NCI-H524 treated with DMSO at 0.1 percent for 48 hours (cell line): ENCODE measurements at regions not wholly inside any gene's neighbourhood (a gene's known extent, or its start where the extent isn't known, plus 50 kb on each side); places are given as distances from the start of the nearest gene placed in this dataset.
"Not testable (repeated sequence)": the region's sequence is repeated elsewhere in the genome, so short reads cannot be mapped to it uniquely, and the experiment has no call there.

Experiments
- DNase-seq: peaks from one replicate; lab custom pipeline; 2025; lab: John Stamatoyannopoulos, UW

DNA sequence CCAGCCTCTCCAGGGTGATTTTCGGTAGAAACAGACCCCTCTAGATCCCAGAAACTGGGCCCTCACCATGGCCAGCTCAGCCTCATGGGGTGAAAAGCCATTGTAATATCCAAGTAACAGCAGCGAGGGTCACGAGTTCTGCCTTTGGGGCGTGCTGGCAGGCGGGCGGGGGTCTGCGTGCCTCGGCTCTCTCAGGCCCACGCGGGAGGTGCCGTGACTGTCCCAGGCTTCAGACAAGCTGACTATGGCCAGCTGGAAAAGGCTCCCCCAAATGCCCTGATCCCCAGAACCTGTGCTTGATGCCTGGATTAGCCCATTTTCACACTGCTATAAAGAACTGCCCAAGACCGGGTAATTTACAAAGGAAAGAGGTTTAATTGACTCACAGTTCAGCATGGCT is 160.2 kb downstream of the LAT start:
- not testable (repeated sequence) for DNase-seq

DNA sequence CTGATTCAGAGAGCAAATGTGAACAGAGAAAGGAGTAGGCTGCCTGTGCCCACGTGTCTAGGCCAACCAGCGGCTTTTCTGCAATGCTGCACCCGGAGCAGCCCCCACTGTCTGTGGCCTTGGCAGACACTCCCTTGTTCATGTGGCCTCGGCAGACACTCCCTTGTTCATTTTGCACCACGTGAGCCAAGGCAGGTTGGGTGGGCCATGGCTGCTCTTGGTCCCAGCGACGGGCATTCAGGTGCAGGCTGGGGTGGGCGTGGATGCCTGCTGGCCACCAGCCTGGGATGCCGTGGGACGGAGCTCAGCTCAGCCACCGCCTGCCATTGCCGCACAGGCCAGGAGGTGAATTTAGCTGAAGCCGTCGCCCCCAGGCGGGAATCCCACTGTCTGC is 159.8 kb downstream of the LAT start:
- DNase-seq = not testable (repeated sequence)

DNA sequence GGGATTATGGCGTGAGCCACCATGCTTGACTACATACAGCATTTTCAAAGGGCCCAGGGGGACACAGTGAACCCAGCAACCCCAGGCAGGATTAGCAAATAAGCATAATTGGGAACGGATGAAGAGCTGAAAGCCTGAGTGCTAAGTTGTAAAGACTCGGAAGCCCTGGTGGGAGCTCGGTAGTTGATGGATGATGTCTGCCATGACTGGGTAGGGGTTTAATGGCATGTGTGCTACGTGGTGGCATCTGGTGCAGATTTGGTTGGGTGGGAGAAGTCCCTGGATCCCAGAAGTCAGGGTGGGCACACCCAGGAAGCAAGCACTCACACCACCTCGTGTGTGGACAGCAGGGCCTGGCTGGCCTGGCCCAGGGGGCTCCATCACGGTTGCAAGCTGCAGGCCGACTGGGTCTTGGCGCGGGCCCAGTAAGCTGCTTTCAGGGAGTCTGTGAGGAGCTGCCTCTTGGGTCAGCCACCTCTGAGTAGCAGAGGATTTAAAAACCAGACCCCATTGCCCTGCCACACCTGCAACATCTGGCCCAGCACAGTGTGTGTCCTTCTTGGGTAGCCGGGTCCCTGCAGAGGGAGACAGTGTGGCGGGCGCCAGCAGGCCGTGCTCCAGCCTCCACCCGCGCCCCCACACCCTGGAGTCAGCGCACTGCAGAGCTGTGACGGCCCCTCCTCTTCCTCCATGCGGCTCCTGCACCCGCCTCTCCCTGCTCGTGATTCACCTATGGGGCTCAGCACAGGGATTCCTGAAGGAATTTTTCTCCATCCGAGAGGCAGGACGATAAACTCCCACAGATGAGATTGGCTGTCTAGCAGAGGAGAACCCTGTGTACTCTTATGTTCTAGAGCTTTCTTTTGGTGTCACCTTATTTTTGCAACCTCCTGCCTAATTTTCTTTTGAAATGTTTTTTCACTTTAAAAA is 159.2 kb downstream of the LAT start:
- DNase-seq = not testable (repeated sequence)

DNA sequence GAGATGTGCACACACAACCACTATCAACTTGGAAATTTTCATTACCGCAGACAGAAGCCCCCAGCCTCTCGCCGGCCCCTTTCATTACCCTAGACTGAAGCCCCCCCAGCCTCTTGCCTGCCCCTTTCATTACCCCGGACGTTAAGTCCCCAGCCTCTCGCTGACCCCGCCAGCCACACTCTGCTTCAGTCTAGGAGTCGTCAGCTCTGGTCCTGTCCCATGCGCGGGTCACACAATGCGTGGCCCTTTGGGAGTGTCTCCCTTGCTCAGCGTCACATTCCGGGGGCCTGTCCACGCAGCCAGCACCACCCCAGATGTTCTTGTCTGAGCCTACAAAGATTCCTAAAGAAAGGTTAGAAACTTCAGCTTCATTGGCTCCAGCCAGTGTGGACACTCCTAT is 157.7 kb downstream of the LAT start:
- not testable (repeated sequence) for DNase-seq

DNA sequence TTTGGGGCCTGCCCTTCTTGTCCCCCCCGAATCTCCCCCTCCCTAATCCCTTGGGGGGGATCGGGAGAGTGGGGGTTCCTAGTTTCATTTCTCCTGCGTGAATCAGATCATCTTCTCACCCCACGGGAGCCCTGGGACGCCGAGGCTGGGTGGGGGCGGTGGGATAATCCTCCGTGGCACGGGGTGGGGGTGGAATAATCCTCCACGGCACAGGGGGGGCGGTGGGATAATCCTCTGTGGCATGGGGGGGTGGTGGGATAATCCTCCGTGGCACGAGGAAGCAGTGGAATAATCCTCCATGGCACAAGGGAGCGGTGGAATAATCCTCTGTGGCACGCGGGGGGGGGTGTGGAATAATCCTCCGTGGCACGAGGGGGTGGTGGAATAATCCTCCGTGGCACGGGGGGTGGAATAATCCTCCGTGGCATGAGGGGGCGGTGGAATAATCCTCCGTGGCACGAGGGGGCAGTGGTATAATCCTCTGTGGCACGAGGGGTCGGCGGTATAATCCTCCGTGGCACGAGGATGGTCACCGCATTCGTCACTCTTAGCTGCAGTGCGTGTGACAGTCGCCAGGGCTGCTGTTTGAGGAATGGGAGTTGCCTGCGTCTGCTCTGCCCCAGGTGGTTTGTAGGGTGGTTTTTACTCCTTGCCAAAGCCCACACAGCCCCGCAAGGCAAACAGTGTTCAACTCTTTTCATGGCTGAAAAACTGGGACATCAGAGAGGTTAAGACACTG is 156.9 kb downstream of the LAT start:
- DNase-seq = no peak

DNA sequence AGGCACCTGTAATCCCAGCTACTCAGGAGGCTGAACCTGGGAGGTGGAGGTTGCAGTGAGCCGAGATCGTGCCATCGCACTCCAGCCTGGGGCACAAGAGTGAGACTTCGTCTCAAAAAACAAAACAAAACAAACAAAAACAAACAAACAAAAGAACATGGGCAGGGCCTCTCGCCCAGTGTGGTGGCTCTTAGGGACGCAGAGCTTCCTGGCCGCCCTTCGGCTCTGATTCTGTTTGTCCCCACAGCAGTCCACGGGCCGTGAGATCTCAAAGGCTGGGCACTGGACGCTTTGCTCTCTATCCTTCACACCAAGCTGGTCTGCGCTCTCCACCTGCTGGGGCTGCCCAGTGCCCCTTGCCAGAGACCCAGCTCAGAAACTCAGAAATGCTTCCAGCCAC is 156.3 kb downstream of the LAT start:
- not testable (repeated sequence) for DNase-seq

DNA sequence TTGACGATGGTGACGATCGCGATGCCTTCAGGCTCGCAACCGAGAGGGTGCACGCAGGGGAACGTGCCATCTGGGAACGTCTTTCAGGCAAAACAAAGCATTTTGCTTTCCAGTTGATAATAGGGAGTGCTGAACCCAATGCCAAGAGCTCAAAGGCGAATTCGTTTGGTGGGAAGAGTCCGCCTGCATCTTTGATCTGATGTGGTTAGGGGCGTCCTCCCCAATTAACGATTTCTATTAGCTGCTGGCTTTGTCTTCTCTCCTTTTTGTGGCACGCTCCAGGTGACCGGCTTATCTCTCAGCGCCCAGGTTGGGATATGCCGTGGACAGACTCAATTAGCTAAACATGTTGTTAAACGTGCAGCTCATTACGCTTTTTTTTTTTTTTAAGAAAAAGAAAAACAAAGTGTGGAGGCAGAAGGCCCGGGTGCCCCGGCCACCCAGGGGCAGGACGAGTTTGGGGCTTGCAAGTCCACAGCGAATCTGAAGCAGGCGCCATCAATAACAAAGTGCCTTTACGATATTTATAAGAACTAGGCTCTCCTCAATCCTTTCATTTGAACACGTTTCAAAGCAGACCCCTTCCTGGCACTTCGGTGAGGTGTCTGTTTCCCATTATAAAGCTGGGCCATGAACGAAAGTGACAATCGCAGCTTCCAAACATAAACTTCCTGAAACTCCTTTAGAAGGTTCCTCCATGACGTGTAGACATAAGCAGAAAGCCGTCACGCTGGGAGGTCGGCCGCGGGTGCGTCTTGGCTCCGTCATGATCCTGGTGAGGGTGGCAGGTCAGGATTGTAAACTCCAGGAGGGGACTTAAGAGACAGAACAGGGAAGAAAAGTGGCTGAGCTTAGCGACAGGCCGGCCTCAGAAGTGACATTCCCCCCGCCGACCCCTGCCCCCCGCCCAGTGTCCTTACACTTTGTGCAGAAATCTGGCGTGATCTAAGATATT is 155.3 kb downstream of the LAT start:
- not testable (repeated sequence) for DNase-seq

DNA sequence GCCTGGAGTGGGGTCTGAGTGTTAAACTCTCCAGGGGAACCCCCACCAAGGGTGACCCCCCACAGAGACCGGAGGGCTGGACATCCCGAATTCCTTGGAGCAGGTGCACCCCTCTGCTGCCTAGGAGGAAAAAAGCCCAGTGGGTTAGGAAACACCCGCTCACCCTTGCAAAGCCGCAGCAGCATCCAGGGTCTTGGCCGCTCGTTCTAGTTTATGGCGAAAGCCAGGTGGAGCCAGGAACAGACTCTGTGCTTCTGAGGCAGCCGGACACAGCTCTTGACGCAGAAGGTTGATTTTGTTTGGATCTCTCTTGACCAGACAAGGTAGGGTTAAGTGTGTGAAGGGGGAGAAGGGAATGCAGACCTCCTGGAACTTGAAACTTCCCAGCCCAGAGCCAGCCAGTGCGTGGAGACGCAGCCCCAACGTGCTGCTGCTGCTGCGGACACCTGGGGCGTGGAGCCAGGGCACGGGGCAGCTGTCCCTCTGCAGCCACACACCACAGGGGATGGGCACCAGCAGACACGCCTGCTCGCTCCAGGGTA is 154.5 kb downstream of the LAT start:
- no peak for DNase-seq

DNA sequence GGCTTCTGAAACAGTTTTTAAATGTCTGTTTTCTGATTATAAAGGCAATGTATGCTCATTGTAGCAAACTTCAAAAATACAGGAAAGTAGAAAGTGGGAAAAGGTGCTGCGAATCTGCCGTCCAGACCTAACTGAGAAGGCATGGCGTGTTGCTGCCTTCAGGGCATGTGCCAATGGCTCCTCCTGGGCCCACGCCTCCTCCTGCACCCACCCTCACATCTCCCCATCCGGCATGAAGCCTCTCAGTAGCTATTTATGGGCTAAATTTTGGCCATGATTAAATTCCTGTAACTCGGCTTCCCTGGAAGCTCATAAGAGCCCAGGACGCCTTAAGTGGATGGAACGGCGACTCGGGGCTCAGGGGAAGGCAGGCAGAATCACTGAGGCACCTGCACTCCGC is 153.8 kb downstream of the LAT start:
- not testable (repeated sequence) for DNase-seq

DNA sequence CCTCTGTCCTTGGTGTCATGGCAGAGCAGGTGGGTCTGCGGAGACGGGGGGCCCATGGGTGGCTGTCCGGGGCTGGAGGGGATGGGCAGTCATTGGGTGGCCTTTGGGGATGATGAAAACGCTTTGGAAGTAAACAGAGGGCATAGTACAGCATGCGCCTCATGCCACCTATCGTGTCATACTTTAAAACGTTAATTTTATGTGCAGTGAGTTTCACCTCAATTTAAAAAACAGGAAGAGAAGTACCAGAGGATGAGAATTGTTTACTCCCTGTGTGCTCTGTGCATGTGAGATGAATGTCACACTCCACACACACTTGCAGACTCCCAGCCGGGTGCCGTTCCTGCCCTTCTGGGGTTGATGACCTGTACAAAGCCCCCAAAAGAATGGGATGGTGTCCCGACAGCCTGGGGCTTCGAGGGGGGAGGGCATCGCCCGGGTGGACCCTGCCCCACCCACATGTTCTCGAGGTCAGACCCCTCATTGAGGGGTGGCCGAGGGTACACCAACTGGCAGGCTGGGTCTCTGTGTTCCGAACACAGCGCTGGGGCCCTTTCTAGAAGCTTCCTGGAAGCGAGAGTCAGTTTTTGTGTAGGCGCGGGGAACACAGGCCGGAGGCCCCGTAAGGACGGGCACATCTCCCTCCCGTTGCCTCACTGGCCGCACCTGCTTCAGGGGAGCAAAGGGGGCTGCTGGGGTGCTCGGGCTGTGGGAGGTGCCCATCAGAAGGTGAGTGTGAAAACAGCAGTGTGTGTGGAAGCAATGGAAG is 153.2 kb downstream of the LAT start:
- DNase-seq = not testable (repeated sequence)

DNA sequence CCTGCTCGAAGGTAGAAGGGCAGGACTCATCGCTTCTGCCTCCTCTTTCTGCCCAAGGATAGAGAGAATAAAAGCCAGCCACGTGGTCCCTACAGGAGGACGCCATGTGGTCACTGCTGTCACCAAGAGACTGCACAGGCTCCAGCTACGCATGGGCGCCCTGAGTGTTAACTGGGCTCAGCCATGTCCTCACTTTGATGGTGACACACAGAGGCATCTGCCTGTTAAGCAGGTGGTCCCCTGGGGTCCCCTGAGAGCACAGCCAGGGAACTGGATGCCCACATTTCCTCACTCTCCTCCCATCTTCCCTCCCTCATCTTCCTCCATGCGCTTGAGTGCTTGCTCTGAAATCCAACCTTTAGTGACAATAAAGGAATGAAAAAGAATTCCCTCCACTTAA is 152.6 kb downstream of the LAT start:
- DNase-seq = not testable (repeated sequence)

DNA sequence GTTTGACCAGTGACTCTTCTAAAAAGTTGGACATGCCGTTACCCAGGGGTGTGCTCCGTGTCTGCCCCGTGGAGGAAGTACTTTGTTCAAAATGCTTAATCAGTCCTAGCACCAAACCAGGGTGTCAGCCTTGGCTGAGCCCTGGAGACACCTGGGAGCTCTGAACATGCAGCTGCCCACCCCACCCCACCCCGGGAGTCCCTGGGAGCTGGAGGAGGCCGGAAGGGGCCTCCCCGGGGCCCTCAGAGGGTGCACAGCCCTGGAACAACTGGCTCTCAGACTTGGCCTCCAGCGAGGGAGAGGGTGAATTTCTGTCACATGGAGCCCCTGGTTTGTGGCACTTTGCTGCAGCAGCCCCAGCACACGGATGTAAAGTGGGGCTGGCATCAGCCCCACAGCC is 152.1 kb downstream of the LAT start:
- DNase-seq = not testable (repeated sequence)

DNA sequence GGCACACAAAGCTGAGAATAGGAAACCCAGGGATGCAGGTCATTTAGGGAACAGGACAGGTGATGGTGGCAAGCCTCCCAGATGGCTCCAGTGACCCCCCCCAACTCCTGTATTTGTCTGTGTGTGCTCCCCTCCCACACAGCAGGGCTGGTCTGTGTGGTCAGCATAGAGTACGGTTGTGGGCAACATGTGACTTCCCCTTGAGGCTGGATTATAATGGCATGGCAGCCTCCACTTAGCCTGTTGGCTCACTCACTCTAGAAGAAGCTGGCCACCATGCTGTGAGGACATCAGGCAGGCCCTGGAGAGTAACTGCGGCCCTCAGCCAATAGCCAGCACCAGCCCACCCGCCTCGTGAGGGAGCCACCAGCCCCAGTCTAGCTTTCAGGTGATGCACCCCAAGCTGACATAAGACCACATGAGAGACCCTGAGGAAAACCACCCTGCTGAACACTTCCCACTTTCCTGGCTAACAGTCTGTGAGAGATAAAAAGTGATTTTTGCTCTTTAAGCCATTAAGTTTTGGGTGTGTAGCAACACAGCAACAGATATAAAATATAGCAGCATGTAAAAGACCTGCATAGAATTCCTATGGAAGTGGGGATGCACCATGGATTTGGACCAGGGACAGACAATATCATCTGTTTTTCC is 151.3 kb downstream of the LAT start:
- DNase-seq = not testable (repeated sequence)

DNA sequence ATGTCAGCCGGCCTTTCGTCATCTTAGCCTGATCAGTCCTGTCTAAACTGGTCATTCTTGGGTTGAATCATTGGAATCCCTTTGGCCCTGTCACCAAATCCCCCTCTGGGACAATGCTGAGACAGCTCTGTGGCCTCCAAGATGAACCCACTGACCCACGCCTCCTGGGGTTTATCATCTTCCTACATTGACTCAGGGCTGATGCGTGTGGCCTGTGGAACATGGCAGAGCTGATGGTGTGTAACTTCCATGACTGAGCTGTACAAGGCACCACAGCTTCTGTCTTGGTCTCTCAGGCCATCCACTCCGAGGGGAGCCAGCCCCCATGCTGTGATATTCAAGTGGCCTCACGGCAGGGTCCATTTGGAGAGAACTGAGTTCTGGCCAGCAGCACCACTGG is 150.2 kb downstream of the LAT start:
- not testable (repeated sequence) for DNase-seq

DNA sequence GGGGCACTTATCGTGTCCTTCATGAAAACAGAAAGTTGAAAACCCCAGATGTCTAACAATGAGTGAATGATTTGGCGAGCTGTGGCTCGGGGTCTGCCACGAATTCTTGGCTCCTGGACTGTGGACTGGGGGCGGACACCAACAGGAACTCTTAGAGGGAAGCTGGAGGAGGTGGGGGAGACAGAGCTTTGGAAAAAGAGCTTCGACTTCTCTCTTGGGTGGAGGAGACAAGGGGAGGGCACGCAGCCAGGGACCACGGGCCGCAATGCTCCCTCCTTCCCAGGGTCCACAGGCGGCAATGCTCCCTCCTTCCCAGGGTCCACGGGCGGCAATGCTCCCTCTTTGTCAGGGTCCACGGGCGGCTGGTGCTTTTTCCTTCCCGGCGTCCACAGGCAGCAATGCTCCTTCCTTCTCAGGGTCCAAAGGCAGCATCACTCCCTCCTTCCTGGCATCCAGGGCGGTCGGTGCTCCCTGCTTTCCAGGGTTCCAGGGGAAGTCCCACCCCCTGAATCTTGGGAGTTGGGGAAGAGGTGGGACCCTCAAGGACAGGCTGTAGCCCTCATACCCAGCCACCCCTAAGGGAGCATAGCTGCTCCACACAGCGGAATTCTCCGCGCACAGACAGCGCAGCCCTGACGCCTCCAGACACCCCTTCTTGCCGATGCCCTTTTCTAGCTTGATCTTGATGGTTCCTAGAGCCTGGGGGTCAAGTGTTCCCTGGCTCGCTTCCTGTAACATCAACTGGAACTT is 149.0 kb downstream of the LAT start:
- DNase-seq = not testable (repeated sequence)

DNA sequence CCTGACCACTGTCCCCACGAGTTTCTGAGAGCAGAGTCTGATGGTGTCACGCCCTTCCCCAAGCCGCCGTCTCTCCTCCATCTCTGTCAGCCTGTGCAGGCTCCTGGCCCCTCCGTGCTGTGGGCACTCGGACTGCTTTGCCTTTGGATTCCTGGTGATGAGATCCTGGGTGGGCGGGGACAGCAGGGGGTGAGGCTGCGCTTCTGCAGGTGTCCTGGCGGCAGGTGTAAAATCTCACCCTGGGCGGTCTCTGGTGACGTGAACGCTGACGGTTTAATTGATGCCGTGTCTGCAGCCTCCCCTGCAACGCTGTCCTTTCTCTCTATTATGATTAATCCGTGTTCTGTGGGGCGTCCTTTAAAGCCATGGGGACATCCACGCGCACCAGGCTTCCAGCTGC is 148.0 kb downstream of the LAT start:
- DNase-seq = not testable (repeated sequence)

DNA sequence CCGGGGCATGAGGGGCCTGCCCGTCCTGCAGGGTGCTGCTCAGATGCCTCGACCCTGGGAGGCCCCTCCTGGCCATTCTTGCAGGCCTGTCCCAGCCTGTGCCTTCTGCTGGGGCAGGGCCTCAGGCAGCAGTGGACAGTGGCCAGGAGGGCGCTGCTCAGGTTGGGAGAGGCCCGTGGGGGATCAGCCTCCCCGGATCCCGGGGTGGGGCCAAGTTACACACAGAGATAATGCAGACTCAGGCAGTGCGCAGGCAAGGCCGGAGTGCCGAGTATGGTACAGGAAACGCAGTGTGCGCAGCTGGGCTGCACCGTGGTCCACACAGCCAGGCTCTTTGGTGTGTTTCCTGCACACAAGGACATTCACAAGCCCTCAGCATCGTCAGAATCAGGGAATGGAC is 147.6 kb downstream of the LAT start:
- not testable (repeated sequence) for DNase-seq

DNA sequence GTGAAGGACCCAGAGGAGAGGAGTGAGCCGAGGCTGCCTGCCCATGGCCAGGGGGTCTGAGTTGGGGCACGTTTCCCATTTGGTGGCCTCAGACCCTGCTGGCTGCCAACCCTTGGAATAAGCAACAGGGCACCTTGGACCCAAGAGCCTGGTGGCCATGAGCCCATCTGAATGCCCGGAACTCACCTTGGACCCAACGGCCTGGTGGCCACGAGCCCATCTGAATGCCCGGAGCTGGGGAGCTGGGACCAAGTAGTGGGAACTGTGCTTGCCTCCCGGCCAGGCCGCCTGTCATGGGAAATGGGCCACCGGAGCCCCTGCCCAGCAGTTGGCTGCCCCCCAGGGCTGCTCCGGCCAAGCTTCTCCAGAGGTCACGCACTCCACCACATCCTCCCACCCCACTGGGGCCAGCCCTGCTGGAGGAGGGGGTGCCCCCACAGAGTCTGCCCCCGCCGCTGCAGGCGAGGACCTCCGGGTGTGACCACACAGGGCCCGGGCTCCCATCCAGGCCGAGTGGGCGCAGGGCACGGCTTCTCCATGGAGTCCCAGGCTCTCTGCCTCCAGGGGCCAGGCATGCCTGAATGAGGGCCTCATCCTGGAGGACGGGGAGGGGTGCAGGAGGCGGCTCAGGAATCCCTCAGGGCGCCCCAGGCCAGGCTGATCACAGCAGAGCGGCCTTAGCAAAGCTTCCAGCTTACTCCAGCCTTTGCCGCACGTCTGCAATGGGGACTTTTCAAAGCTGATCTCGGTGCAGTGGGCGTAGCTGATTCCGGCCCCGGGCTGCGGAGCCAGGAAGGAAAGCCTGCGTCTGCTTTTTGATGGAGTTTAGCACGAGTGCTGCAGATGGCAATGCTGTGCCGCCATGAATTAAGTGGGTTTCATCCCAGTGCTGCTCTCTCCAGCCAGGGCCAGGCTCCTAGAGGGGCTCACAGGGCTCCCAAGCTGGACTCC is 146.3 kb downstream of the LAT start:
- DNase-seq = not testable (repeated sequence)
